H1 (cell line): ENCODE measurements at regions not wholly inside any gene's neighbourhood (a gene's known extent, or its start where the extent isn't known, plus 50 kb on each side); places are given as distances from the start of the nearest gene placed in this dataset.

Experiments
- CTCF ChIA-PET: fragments of 300-600 bp; sonication (Branson Sonifier 250); formaldehyde crosslinking; loops from one replicate; lab custom pipeline; 2021; ENCODE audit not compliant: partially characterized antibody; lab: Charles Lee
- POLR2A ChIA-PET: fragments of 300-600 bp; sonication (Branson Sonifier 250); formaldehyde crosslinking; loops from one replicate; lab custom pipeline; 2021; ENCODE audit warnings: inconsistent platforms; ENCODE audit not compliant: partially characterized antibody; lab: Charles Lee
- DNase-seq, 2 experiments: peaks; one replicate each; pipeline versions ENCODE4 v3.0.0 to v3.0.0-alpha.2; 2010 to 2022; ENCODE audit warnings: low spot score in 2 of 2, low read depth in 1 of 2, mixed read lengths in 1 of 2
- FAIRE-seq: peaks from 2 replicates; lab custom pipeline; 2011; peaks lifted over from hg19 to GRCh38; lab: Jason Lieb, UNC
- H2AFZ ChIP-seq: 2 replicates; pipeline ENCODE4 v1.8.1; 2012; ENCODE audit warnings: low read length, inconsistent platforms
- H2AK5ac ChIP-seq: 2 replicates; pipeline ENCODE4 v1.6.1; 2013; ENCODE audit warnings: low read depth, low read length
- H2BK120ac ChIP-seq: replicated peaks from 2 replicates; pipeline ENCODE3; 2013; ENCODE audit warnings: low read depth, low read length, inconsistent platforms
- H2BK12ac ChIP-seq: 2 replicates; pipeline ENCODE4 v1.6.1; 2013; ENCODE audit warnings: low read depth, low read length
- H2BK15ac ChIP-seq: 2 replicates; pipeline ENCODE4 v1.6.1; 2013; ENCODE audit warnings: low read length
- H2BK20ac ChIP-seq: 2 replicates; pipeline ENCODE4 v1.6.1; 2013; ENCODE audit warnings: low read length
- H2BK5ac ChIP-seq: 2 replicates; pipeline ENCODE4 v1.6.1; 2013; ENCODE audit warnings: low read depth, low read length
- H3K14ac ChIP-seq: 2 replicates; pipeline ENCODE4 v1.6.1; 2013; ENCODE audit warnings: inconsistent platforms; ENCODE audit not compliant: insufficient read length
- H3K18ac ChIP-seq: 2 replicates; pipeline ENCODE4 v1.6.1; 2013; ENCODE audit warnings: low read length; ENCODE audit errors: extremely low read depth
- H3K23ac ChIP-seq: 2 replicates; pipeline ENCODE4 v1.6.1; 2013; ENCODE audit warnings: inconsistent platforms; ENCODE audit not compliant: insufficient read length
- H3K23me2 ChIP-seq: 2 replicates; pipeline ENCODE4 v1.6.1; 2013; ENCODE audit warnings: low read depth, low read length
- H3K27ac ChIP-seq: 2 replicates; pipeline ENCODE4 v1.6.1; 2011; ENCODE audit warnings: low read depth, low read length, inconsistent platforms
- H3K27me3 ChIP-seq, 4 experiments: replicated peaks in 1 of 4; 1 replicate in 1 of 4; 2 replicates in 3 of 4; pipeline versions ENCODE4 v1.6.1 to v1.8.1; 2011 to 2013; ENCODE audit warnings: low read length in 3 of 4, mild to moderate bottlenecking in 3 of 4, inconsistent platforms in 2 of 4, mixed read lengths in 2 of 4, moderate library complexity in 1 of 4; ENCODE audit not compliant: control insufficient read depth in 3 of 4, insufficient read depth in 3 of 4; ENCODE audit errors: extremely low read depth in 1 of 4
- H3K36me3 ChIP-seq, 4 experiments: 2 replicates each; pipeline versions ENCODE4 v1.6.1 to v1.8.1; 2011 to 2013; ENCODE audit warnings: mild to moderate bottlenecking in 4 of 4, low read length in 3 of 4, moderate library complexity in 2 of 4, control low read depth in 1 of 4, inconsistent platforms in 1 of 4; ENCODE audit not compliant: insufficient read depth in 4 of 4, control insufficient read depth in 2 of 4
- H3K4ac ChIP-seq: replicated peaks from 2 replicates; pipeline ENCODE3; 2013; ENCODE audit warnings: low read length, low read depth, mixed read lengths, inconsistent platforms; ENCODE audit not compliant: insufficient read length
- H3K4me1 ChIP-seq, 4 experiments: replicated peaks in 1 of 4; 1 replicate in 1 of 4; 2 replicates in 3 of 4; pipeline versions ENCODE4 v1.6.1 to v1.8.1; 2011 to 2013; ENCODE audit warnings: low read length in 3 of 4, inconsistent platforms in 2 of 4, mixed read lengths in 1 of 4; ENCODE audit not compliant: insufficient read depth in 4 of 4, control insufficient read depth in 3 of 4
- H3K4me2 ChIP-seq, 2 experiments: 2 replicates each; pipeline versions ENCODE4 v1.6.1 to v1.8.1; 2011 to 2013; ENCODE audit warnings: low read depth in 2 of 2, low read length in 2 of 2, control low read depth in 1 of 2, inconsistent platforms in 1 of 2, mild to moderate bottlenecking in 1 of 2; ENCODE audit not compliant: insufficient read depth in 1 of 2
- H3K4me3 ChIP-seq, 4 experiments: fragments of 200-600, 300-600 bp in 1 of 4; sonication (generic), shearing (Covaris generic), sonication (Bioruptor Twin) in 1 of 4; 2 replicates each; pipeline versions ENCODE4 v1.5.1 to v1.8.1; 2011 to 2016; ENCODE audit warnings: low read length in 4 of 4, low read depth in 3 of 4, control low read depth in 2 of 4, inconsistent platforms in 2 of 4, mild to moderate bottlenecking in 2 of 4, mixed read lengths in 1 of 4, moderate library complexity in 1 of 4; ENCODE audit not compliant: insufficient read depth in 2 of 4; ENCODE audit errors: extremely low read depth in 1 of 4
- H3K56ac ChIP-seq: replicated peaks from 2 replicates; pipeline ENCODE3; 2013; ENCODE audit warnings: low read depth, mild to moderate bottlenecking, mixed read lengths, low read length, inconsistent platforms; ENCODE audit not compliant: insufficient read length
- H3K79me1 ChIP-seq: 2 replicates; pipeline ENCODE4 v1.6.1; 2013; ENCODE audit warnings: low read depth, low read length, control low read depth
- H3K79me2 ChIP-seq, 2 experiments: 2 replicates each; pipeline versions ENCODE4 v1.6.1 to v1.8.1; 2012 to 2013; ENCODE audit warnings: low read length in 2 of 2, mild to moderate bottlenecking in 2 of 2, inconsistent platforms in 1 of 2; ENCODE audit not compliant: insufficient read depth in 2 of 2, control insufficient read depth in 1 of 2
- H3K9ac ChIP-seq, 4 experiments: replicated peaks in 1 of 4; 1 replicate in 1 of 4; 2 replicates in 3 of 4; pipeline versions ENCODE4 v1.6.1 to v1.8.1; 2011 to 2013; ENCODE audit warnings: low read depth in 3 of 4, low read length in 3 of 4, control low read depth in 2 of 4, mild to moderate bottlenecking in 2 of 4, moderate library complexity in 2 of 4, inconsistent platforms in 1 of 4; ENCODE audit errors: extremely low read depth in 1 of 4
- H3K9me3 ChIP-seq, 2 experiments: 2 replicates each; pipeline versions ENCODE4 v1.6.1 to v1.8.1; 2012 to 2013; ENCODE audit warnings: mild to moderate bottlenecking in 2 of 2, moderate library complexity in 2 of 2, control low read depth in 1 of 2, inconsistent platforms in 1 of 2, low read depth in 1 of 2, low read length in 1 of 2, mixed read lengths in 1 of 2; ENCODE audit not compliant: insufficient read depth in 2 of 2
- H4K20me1 ChIP-seq, 2 experiments: replicated peaks in 1 of 2; 2 replicates each; pipeline versions ENCODE3 to v1.8.1; 2011 to 2013; ENCODE audit warnings: inconsistent platforms in 2 of 2, low read length in 2 of 2, mild to moderate bottlenecking in 1 of 2; ENCODE audit not compliant: insufficient read depth in 2 of 2, control insufficient read depth in 1 of 2
- H4K5ac ChIP-seq: 2 replicates; pipeline ENCODE4 v1.6.1; 2013; ENCODE audit warnings: low read length, low read depth, mixed read lengths, inconsistent platforms; ENCODE audit not compliant: insufficient read length
- H4K8ac ChIP-seq: 2 replicates; pipeline ENCODE4 v1.8.0; 2013; ENCODE audit warnings: mild to moderate bottlenecking, moderate library complexity, low read length, inconsistent platforms; ENCODE audit not compliant: insufficient read depth; ENCODE audit errors: extremely low read depth
- H4K91ac ChIP-seq: replicated peaks from 2 replicates; pipeline ENCODE3; 2013; ENCODE audit warnings: low read length, mixed read lengths, inconsistent platforms; ENCODE audit not compliant: insufficient read length
- BCL11A ChIP-seq, 2 experiments: IDR thresholded peaks; one replicate each; pipeline ENCODE4 v1.6.1; 2011; ENCODE audit warnings: low read depth in 2 of 2, low read length in 2 of 2, mild to moderate bottlenecking in 2 of 2
- MAFK ChIP-seq: IDR thresholded peaks from 2 replicates; pipeline ENCODE4 v1.6.1; 2012; ENCODE audit warnings: low read depth, mild to moderate bottlenecking, improper control_type of control experiment, low read length
- POLR2A ChIP-seq, 2 experiments: IDR thresholded peaks; 1 replicate in 1 of 2; 2 replicates in 1 of 2; pipeline ENCODE4 v1.6.1; 2011; ENCODE audit warnings: low read depth in 2 of 2, low read length in 2 of 2, mild to moderate bottlenecking in 2 of 2; ENCODE audit errors: control extremely low read depth in 1 of 2
- RBBP5 ChIP-seq: IDR thresholded peaks from 2 replicates; pipeline ENCODE4 v1.7.1; 2012; ENCODE audit warnings: low read depth, mild to moderate bottlenecking, inconsistent platforms, low read length, moderate library complexity, borderline replicate concordance
- RFX5 ChIP-seq: IDR thresholded peaks from 2 replicates; pipeline ENCODE4 v1.6.1; 2011; ENCODE audit warnings: low read depth, low read length, improper control_type of control experiment, borderline replicate concordance
- SP1 ChIP-seq: IDR thresholded peaks from 2 replicates; pipeline ENCODE4 v1.6.1; 2011; ENCODE audit warnings: low read depth, low read length
- WGBS, 2 experiments: shearing (Covaris generic) in 1 of 2; methylation state at CpG; one replicate each; pipeline versions ENCODE4 v1.1.6 to v1.1.7; 2013 to 2015; ENCODE audit warnings: low lambda C conversion rate in 2 of 2, mixed read lengths in 2 of 2, inconsistent platforms in 1 of 2, low coverage in 1 of 2, missing lambda C conversion rate in 1 of 2; ENCODE audit not compliant: insufficient replicate concordance in 2 of 2, insufficient coverage in 1 of 2, insufficient read length in 1 of 2; ENCODE audit errors: extremely low coverage in 1 of 2, missing lambda C conversion rate in 1 of 2; 5-methylcytosine and 5-hydroxymethylcytosine counted together
- TF ChIP-seq, protein P1 (sequence below): IDR thresholded peaks from 2 replicates; pipeline ENCODE4 v1.6.1; 2011; ENCODE audit warnings: low read length, improper control_type of control experiment

DNA sequence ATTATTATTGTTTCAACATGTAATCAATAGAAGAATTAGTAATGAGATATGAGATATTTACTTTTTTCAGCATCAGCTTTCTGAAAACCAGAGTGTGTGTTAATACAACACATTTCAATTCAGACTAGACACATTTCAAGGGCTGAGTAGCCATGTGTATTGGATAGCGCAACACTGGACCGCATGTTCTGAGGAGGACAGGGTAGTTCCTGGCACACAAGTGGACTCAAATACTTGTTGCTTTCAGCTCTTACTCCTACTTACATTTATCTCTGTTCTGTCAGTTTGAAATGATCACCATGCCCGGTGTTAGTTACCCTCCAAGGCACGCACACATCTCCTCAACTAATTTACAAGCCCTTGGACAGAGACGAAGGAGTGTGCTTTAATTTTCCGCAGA lies 126.6 kb downstream of the SLC24A2 start:
- no peak for DNase-seq
- Histone ChIP-seq H3K14ac (no peak overlapping the region), H3K36me3 (no peaks in the 10 kb centered on the region), H2AFZ (no peak overlapping the region), H4K8ac (no peak overlapping the region), H2BK20ac (no peak overlapping the region), H4K20me1 (no peaks in the 10 kb centered on the region), H3K9me3 (no peaks in the 10 kb centered on the region), H2BK120ac (no peak overlapping the region), H4K5ac (no peak overlapping the region), H3K4me1 (peaks cover 0 to 2% (median under 1%) of the 10 kb centered on the region in 4 experiments; a peak in 1 of 7 replicates), H3K79me2 (no peaks in the 10 kb centered on the region), H3K27ac (no peak overlapping the region), H3K56ac (no peak overlapping the region), H3K4ac (no peak overlapping the region), H3K18ac (no peak overlapping the region), H2AK5ac (no peak overlapping the region), H3K4me2 (no peak overlapping the region), H3K79me1 (no peaks in the 10 kb centered on the region), H3K27me3 (no peaks in the 10 kb centered on the region), H2BK5ac (no peak overlapping the region), H2BK12ac (no peak overlapping the region), H4K91ac (no peak overlapping the region), H3K23ac (no peak overlapping the region), H3K4me3 (no peak overlapping the region), H2BK15ac (no peak overlapping the region), H3K23me2 (no peaks in the 10 kb centered on the region), H3K9ac (no peak overlapping the region)
- ChIA-PET CTCF (interaction anchor here (1.0 to 1.8 kb wide), 4 partner anchors 10 to 231 kb away, joined by 3 read pairs; no protein-coding TSS in a partner anchor), POLR2A (no interaction called here)
- no peak for FAIRE-seq
- WGBS, 2 experiments: 80% methylated on average over 6 of the region's 6 CpGs; no CpG with 5 or more reads in 1 of the 2 experiments
- no peak for TF ChIP-seq BCL11A (IDR thresholded peaks at IDR 0.05; ENCODE audit: low read depth in 2 of 2, low read length in 2 of 2)
- TF ChIP-seq RBBP5: no peak
- TF ChIP-seq, protein P1, sequence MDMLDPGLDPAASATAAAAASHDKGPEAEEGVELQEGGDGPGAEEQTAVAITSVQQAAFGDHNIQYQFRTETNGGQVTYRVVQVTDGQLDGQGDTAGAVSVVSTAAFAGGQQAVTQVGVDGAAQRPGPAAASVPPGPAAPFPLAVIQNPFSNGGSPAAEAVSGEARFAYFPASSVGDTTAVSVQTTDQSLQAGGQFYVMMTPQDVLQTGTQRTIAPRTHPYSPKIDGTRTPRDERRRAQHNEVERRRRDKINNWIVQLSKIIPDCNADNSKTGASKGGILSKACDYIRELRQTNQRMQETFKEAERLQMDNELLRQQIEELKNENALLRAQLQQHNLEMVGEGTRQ: no peak
- no peak for TF ChIP-seq SP1
- no peak for TF ChIP-seq RFX5
- no peak for TF ChIP-seq POLR2A (IDR thresholded peaks at IDR 0.05; ENCODE audit: control extremely low read depth in 1 of 2, low read depth in 2 of 2, low read length in 2 of 2)
- TF ChIP-seq MAFK: no peak
